ENCODE measurements at regions not wholly inside any gene's neighbourhood (a gene's known extent, or its start where the extent isn't known, plus 50 kb on each side); places are given as distances from the start of the nearest gene placed in this dataset.

GRCh38 chr9:108445431-108446071 is 410.2 kb downstream of the ACTL7B start (continued):
- TF ChIP-seq ARNTL (CRISPR knock-in tag; IDR thresholded peaks at IDR 0.05), result peak; percentile 63; the same call in 1 of the 2 replicates
- no peak for TF ChIP-seq NFAT5 (CRISPR knock-in tag; IDR thresholded peaks at IDR 0.05)
- TF ChIP-seq ZNF292 (CRISPR knock-in tag; IDR thresholded peaks at IDR 0.05; ENCODE audit: borderline replicate concordance, low read depth), result 0 out of 2 replicates have a peak, but pooled peaks have one; percentile 46
- no peak for TF ChIP-seq CEBPZ (IDR thresholded peaks at IDR 0.05; ENCODE audit: low read length)
- no peak for TF ChIP-seq NR1H2 (CRISPR knock-in tag; IDR thresholded peaks at IDR 0.05; ENCODE audit: borderline replicate concordance, low read depth)
- TF ChIP-seq MLX (CRISPR knock-in tag; IDR thresholded peaks at IDR 0.05), result peak; percentile 69; the same call in 1 of the 2 replicates
- peak; percentile 51; the same call in 1 of the 2 replicates for TF ChIP-seq CBFB (CRISPR knock-in tag; IDR thresholded peaks at IDR 0.05)
- TF ChIP-seq ZNF382 (CRISPR knock-in tag; IDR thresholded peaks at IDR 0.05; ENCODE audit: borderline replicate concordance), result no peak
- peak; percentile 71; the same call in 1 of the 2 replicates for TF ChIP-seq PHF21A (CRISPR knock-in tag; IDR thresholded peaks at IDR 0.05)
- TF ChIP-seq CREB3 (CRISPR knock-in tag; IDR thresholded peaks at IDR 0.05), result no peak
- no peak for TF ChIP-seq ZNF749 (CRISPR knock-in tag; IDR thresholded peaks at IDR 0.05; ENCODE audit: borderline replicate concordance)
- no peak for TF ChIP-seq SP1 (IDR thresholded peaks at IDR 0.05)
- TF ChIP-seq SP1 (CRISPR knock-in tag; IDR thresholded peaks at IDR 0.05), result peak; percentile 46; the same call in 1 of the 2 replicates
- peak; percentile 76 for TF ChIP-seq HMG20B (CRISPR knock-in tag; conservative IDR thresholded peaks at IDR 0.05)
- no peak for TF ChIP-seq ZNF619 (CRISPR knock-in tag; IDR thresholded peaks at IDR 0.05)
- TF ChIP-seq ZBTB7A (CRISPR knock-in tag; IDR thresholded peaks at IDR 0.05), result no peak
- no peak for TF ChIP-seq ZNF354B (CRISPR knock-in tag; IDR thresholded peaks at IDR 0.05)
- TF ChIP-seq ZSCAN5A (CRISPR knock-in tag; IDR thresholded peaks at IDR 0.05; ENCODE audit: borderline replicate concordance), result no peak
- no peak for TF ChIP-seq ZNF883 (CRISPR knock-in tag; IDR thresholded peaks at IDR 0.05; ENCODE audit: not compliant biosample characterization)

Data from HepG2 (cell line).